D721Med (cell line): ENCODE measurements at regions not wholly inside any gene's neighbourhood (a gene's known extent, or its start where the extent isn't known, plus 50 kb on each side); places are given as distances from the start of the nearest gene placed in this dataset.

ENCODE experiments used
- DNase-seq: peaks from one replicate; pipeline ENCODE4 v3.0.0; 2011; ENCODE audit warnings: low spot score; ENCODE audit not compliant: insufficient read length
- FAIRE-seq: peaks from 2 replicates; lab custom pipeline; 2011; peaks lifted over from hg19 to GRCh38; lab: Jason Lieb, UNC
- TF ChIP-seq, protein P1 (sequence below): IDR thresholded peaks from 2 replicates; pipeline ENCODE4 v1.5.1; 2012; ENCODE audit warnings: mild to moderate bottlenecking, control low read depth; ENCODE audit not compliant: insufficient read depth; ENCODE audit errors: missing control alignments

GRCh38 chr20:7379621-7380220, 560.5 kb downstream of the HAO1 start:
- DNase-seq (no peak), FAIRE-seq (no peak)
- TF ChIP-seq, protein P1, sequence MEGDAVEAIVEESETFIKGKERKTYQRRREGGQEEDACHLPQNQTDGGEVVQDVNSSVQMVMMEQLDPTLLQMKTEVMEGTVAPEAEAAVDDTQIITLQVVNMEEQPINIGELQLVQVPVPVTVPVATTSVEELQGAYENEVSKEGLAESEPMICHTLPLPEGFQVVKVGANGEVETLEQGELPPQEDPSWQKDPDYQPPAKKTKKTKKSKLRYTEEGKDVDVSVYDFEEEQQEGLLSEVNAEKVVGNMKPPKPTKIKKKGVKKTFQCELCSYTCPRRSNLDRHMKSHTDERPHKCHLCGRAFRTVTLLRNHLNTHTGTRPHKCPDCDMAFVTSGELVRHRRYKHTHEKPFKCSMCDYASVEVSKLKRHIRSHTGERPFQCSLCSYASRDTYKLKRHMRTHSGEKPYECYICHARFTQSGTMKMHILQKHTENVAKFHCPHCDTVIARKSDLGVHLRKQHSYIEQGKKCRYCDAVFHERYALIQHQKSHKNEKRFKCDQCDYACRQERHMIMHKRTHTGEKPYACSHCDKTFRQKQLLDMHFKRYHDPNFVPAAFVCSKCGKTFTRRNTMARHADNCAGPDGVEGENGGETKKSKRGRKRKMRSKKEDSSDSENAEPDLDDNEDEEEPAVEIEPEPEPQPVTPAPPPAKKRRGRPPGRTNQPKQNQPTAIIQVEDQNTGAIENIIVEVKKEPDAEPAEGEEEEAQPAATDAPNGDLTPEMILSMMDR, result no peak

- DNase-seq, result no peak
Measured at GRCh38 chr20:7383216-7383615, 557.0 kb downstream of the HAO1 start.

GRCh38 chr20:7387638-7388193, 552.5 kb downstream of the HAO1 start:
- FAIRE-seq (no peak), DNase-seq (no peak)
- TF ChIP-seq, protein P1, result no peak

More at GRCh38 chr20:7383216-7383615, 557.0 kb downstream of the HAO1 start:
- FAIRE-seq, result no peak
- TF ChIP-seq, protein P1, result no peak

DNA sequence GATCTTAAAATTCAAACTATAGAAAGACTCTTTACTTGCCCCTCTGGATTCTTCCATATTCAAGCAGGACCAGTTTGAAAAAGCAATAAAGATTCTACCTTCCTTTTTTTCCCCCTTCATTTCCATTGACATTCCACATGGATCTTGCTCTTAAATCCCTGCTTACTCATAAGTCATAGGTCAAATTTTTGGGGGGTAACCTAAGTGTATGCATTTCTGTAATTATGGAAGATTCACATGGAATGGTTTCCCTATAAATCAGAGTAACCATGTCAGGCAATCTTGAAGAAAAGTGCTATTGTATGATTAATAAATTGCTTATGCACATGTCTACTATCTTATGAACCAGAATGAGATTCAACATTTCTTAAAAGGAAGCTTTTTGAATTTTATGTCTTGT, 551.0 kb downstream of the HAO1 start:
- DNase-seq (no peak), FAIRE-seq (no peak)
- TF ChIP-seq, protein P1, result no peak

DNA sequence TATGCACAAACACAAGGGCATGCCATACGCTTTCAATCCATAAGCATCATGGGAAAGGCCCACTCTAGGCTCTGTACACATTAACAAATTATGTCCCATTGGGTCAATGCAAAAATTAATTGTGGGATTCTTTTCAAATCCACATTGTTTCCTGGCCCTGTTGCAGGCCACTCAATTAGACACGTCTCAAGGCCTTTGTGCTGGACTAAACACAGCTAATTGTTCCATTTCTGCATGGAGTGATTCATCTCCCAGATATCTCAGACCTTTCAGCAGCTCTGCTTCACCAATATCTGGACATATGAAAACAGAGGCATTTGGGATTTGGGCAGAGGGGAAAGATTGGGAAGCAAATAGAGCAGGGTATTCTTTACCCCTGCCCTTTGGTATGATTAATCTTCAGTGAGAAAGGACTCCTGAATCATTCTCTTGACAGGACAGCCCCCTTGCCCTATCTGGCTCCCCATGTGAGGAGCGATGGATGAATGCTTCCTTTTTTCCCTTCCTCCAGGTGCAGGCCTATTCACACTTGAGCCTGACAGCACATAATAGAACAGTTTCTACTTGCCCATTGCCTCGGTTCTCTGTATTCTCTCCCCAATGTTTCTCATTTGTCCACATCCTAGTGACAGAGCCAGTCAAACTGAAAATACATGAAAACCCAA, 547.6 kb downstream of the HAO1 start:
- FAIRE-seq (no peak), DNase-seq (no peak)
- TF ChIP-seq, protein P1, result no peak

- no peak for DNase-seq
- TF ChIP-seq, protein P1, result no peak
- FAIRE-seq, result no peak
Measured at GRCh38 chr20:7399114-7399513, 541.1 kb downstream of the HAO1 start.

DNA sequence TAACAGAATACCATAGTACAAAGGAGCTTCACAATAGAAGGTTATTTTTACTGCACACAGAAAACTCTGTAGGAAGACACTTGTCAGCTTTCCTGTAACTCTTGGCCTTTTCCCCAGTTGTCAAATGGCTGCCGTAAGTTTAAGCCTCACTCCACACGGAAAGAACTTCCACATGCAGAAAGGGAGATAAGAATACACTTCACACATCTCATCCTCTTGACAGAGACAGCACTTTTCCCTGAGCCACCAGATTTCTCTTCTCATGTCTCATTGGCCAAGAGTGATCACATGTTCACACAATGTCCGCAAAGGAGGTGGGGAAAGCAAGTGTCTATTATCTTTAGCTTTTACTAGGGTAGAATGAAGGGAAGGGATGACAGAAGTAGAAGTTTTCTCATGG, 540.7 kb downstream of the HAO1 start:
- no peak for FAIRE-seq

More for the DNA sequence above, 540.7 kb downstream of the HAO1 start:
- TF ChIP-seq, protein P1, result no peak
- DNase-seq, result no peak
